ENCODE measurements at regions not wholly inside any gene's neighbourhood (a gene's known extent, or its start where the extent isn't known, plus 50 kb on each side); places are given as distances from the start of the nearest gene placed in this dataset.

DNA sequence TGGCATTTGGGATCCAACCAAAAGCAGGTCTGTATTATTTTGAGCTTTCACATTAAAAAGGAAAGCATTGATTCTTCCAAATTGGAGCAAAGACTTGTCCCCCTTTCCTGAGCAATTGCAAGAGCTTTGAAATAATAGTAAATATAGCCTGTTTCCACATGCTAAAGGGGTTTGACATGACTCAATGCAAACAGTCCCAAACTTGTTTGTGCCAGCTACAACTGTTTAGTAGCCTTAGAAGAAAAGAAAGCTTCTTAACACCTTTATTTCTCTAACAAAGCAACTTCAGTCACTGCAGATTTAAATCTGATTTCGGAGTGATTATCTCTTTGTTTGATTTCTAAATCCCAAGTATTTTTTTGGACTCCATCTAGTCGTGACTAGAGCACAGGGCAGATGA, 180.2 kb downstream of the SEMA6D start (continued):
- TF ChIP-seq, protein P1, sequence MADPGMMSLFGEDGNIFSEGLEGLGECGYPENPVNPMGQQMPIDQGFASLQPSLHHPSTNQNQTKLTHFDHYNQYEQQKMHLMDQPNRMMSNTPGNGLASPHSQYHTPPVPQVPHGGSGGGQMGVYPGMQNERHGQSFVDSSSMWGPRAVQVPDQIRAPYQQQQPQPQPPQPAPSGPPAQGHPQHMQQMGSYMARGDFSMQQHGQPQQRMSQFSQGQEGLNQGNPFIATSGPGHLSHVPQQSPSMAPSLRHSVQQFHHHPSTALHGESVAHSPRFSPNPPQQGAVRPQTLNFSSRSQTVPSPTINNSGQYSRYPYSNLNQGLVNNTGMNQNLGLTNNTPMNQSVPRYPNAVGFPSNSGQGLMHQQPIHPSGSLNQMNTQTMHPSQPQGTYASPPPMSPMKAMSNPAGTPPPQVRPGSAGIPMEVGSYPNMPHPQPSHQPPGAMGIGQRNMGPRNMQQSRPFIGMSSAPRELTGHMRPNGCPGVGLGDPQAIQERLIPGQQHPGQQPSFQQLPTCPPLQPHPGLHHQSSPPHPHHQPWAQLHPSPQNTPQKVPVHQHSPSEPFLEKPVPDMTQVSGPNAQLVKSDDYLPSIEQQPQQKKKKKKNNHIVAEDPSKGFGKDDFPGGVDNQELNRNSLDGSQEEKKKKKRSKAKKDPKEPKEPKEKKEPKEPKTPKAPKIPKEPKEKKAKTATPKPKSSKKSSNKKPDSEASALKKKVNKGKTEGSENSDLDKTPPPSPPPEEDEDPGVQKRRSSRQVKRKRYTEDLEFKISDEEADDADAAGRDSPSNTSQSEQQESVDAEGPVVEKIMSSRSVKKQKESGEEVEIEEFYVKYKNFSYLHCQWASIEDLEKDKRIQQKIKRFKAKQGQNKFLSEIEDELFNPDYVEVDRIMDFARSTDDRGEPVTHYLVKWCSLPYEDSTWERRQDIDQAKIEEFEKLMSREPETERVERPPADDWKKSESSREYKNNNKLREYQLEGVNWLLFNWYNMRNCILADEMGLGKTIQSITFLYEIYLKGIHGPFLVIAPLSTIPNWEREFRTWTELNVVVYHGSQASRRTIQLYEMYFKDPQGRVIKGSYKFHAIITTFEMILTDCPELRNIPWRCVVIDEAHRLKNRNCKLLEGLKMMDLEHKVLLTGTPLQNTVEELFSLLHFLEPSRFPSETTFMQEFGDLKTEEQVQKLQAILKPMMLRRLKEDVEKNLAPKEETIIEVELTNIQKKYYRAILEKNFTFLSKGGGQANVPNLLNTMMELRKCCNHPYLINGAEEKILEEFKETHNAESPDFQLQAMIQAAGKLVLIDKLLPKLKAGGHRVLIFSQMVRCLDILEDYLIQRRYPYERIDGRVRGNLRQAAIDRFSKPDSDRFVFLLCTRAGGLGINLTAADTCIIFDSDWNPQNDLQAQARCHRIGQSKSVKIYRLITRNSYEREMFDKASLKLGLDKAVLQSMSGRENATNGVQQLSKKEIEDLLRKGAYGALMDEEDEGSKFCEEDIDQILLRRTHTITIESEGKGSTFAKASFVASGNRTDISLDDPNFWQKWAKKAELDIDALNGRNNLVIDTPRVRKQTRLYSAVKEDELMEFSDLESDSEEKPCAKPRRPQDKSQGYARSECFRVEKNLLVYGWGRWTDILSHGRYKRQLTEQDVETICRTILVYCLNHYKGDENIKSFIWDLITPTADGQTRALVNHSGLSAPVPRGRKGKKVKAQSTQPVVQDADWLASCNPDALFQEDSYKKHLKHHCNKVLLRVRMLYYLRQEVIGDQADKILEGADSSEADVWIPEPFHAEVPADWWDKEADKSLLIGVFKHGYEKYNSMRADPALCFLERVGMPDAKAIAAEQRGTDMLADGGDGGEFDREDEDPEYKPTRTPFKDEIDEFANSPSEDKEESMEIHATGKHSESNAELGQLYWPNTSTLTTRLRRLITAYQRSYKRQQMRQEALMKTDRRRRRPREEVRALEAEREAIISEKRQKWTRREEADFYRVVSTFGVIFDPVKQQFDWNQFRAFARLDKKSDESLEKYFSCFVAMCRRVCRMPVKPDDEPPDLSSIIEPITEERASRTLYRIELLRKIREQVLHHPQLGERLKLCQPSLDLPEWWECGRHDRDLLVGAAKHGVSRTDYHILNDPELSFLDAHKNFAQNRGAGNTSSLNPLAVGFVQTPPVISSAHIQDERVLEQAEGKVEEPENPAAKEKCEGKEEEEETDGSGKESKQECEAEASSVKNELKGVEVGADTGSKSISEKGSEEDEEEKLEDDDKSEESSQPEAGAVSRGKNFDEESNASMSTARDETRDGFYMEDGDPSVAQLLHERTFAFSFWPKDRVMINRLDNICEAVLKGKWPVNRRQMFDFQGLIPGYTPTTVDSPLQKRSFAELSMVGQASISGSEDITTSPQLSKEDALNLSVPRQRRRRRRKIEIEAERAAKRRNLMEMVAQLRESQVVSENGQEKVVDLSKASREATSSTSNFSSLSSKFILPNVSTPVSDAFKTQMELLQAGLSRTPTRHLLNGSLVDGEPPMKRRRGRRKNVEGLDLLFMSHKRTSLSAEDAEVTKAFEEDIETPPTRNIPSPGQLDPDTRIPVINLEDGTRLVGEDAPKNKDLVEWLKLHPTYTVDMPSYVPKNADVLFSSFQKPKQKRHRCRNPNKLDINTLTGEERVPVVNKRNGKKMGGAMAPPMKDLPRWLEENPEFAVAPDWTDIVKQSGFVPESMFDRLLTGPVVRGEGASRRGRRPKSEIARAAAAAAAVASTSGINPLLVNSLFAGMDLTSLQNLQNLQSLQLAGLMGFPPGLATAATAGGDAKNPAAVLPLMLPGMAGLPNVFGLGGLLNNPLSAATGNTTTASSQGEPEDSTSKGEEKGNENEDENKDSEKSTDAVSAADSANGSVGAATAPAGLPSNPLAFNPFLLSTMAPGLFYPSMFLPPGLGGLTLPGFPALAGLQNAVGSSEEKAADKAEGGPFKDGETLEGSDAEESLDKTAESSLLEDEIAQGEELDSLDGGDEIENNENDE (IDR thresholded peaks at IDR 0.05; ENCODE audit: insufficient replicate concordance, low read length) = no peak
- no peak for TF ChIP-seq KDM5A (IDR thresholded peaks at IDR 0.05; ENCODE audit: low read length)
- no peak for TF ChIP-seq RFX5 (IDR thresholded peaks at IDR 0.05; ENCODE audit: borderline replicate concordance, low read depth, low read length)
- TF ChIP-seq BRCA1 (IDR thresholded peaks at IDR 0.05; ENCODE audit: low read depth, low read length) = no peak
- no peak for TF ChIP-seq JUND (IDR thresholded peaks at IDR 0.05; ENCODE audit: low read length)
- no peak for TF ChIP-seq TCF12 (IDR thresholded peaks at IDR 0.05; ENCODE audit: low read depth, low read length)
- no peak for TF ChIP-seq HDAC6 (IDR thresholded peaks at IDR 0.05; ENCODE audit: low read depth, low read length)
- no peak for TF ChIP-seq JUN (IDR thresholded peaks at IDR 0.05; ENCODE audit: low read depth, low read length)
- TF ChIP-seq CBX8 (IDR thresholded peaks at IDR 0.05; ENCODE audit: borderline replicate concordance, low read depth, low read length) = no peak
- no peak for TF ChIP-seq SP1 (IDR thresholded peaks at IDR 0.05; ENCODE audit: low read depth, low read length)
- no peak for TF ChIP-seq SIRT6 (IDR thresholded peaks at IDR 0.05; ENCODE audit: low read length)
- TF ChIP-seq TEAD4 (IDR thresholded peaks at IDR 0.05; ENCODE audit: low read depth, low read length) = no peak
